ENCODE measurements at regions not wholly inside any gene's neighbourhood (a gene's known extent, or its start where the extent isn't known, plus 50 kb on each side); places are given as distances from the start of the nearest gene placed in this dataset.

DNA sequence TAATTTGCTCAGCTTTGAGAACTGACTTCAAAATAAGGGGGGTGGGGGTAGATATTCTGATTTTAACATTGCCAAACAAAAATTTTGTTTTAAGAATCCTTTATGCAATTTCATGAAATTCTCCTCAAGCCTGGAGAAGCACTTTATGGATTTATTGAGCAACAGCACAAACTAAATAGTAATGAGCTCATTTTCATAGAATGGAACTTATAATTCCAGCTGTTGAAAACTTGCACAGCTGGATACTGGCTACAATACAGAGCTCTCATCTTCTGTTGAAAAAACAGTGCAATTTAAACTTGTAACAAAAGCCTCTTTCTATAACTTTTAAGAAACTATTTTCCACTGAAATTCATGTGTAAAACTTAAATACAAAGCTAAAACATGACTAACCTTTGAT, 137.6 kb upstream of the FN1 start:
- Histone ChIP-seq H3K4me1 (replicated peaks in 1 of 2; ENCODE audit: control insufficient read depth in 2 of 2, insufficient read depth in 2 of 2, low read length in 2 of 2) (peaks cover 0 to 7% of the 10 kb centered on the region in 2 experiments; a peak in 2 of 5 replicates), H4K20me1 (replicated peaks; ENCODE audit: control insufficient read depth, insufficient read depth, low read length) (no peaks in the 10 kb centered on the region), H3K9me1 (ENCODE audit: control insufficient read depth, insufficient read depth, low read length) (no peaks in the 10 kb centered on the region), H3K9ac (ENCODE audit: insufficient read depth in 1 of 2, low read depth in 2 of 2, low read length in 2 of 2) (no peak overlapping the region), H3K27ac (ENCODE audit: extremely low read depth, low read depth, low read length) (no peak overlapping the region), H3K36me3 (ENCODE audit: control insufficient read depth, insufficient read depth, low read length) (no peaks in the 10 kb centered on the region), H3K27me3 (ENCODE audit: control insufficient read depth in 2 of 2, insufficient read depth in 2 of 2, low read length in 2 of 2) (no peaks in the 10 kb centered on the region), H2AFZ (ENCODE audit: low read depth, low read length) (no peak overlapping the region), H3K79me2 (ENCODE audit: control insufficient read depth, insufficient read depth, low read length) (no peaks in the 10 kb centered on the region), H3K4me2 (ENCODE audit: insufficient read depth, low read length) (no peak overlapping the region), H3K9me3 (replicated peaks; ENCODE audit: control insufficient read depth, insufficient read depth, low read depth, low read length) (no peaks in the 10 kb centered on the region), H3K4me3 (no peak overlapping the region)
- FAIRE-seq, result no peak
- CTCF ChIA-PET (ENCODE audit: low intra/inter-chr PET ratio), result no interaction called here
- POLR2A ChIA-PET, result interaction anchor here (0.8 kb wide), 1 partner anchor 296 kb away, joined by 3 read pairs; no protein-coding TSS in a partner anchor
- no peak for ATAC-seq
- no peak for DNase-seq (ENCODE audit: extremely low read depth in 1 of 4, low spot score in 3 of 4)
- no TSS peak for BruUV-seq (replicated peaks)
- in situ Hi-C loops (cut with MboI), result no loop called here
- intact Hi-C loops (cut with micrococcal nuclease), result no loop called here
- TF ChIP-seq, protein P1, sequence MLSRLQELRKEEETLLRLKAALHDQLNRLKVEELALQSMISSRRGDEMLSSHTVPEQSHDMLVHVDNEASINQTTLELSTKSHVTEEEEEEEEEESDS (CRISPR knock-in tag; IDR thresholded peaks at IDR 0.05), result no peak
- no peak for TF ChIP-seq EWSR1 (IDR thresholded peaks at IDR 0.05; ENCODE audit: borderline replicate concordance, low read depth, partially characterized antibody)
- TF ChIP-seq NCOA2 (IDR thresholded peaks at IDR 0.05; ENCODE audit: partially characterized antibody in 2 of 2), result no peak
- no peak for TF ChIP-seq ZNF707 (CRISPR knock-in tag; conservative IDR thresholded peaks at IDR 0.05)
- TF ChIP-seq SMARCB1 (IDR thresholded peaks at IDR 0.05; ENCODE audit: insufficient read length, low read depth), result no peak
- TF ChIP-seq, protein P2, sequence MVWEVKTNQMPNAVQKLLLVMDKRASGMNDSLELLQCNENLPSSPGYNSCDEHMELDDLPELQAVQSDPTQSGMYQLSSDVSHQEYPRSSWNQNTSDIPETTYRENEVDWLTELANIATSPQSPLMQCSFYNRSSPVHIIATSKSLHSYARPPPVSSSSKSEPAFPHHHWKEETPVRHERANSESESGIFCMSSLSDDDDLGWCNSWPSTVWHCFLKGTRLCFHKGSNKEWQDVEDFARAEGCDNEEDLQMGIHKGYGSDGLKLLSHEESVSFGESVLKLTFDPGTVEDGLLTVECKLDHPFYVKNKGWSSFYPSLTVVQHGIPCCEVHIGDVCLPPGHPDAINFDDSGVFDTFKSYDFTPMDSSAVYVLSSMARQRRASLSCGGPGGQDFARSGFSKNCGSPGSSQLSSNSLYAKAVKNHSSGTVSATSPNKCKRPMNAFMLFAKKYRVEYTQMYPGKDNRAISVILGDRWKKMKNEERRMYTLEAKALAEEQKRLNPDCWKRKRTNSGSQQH (CRISPR knock-in tag; IDR thresholded peaks at IDR 0.05), result no peak
- TF ChIP-seq PURB (CRISPR knock-in tag; IDR thresholded peaks at IDR 0.05; ENCODE audit: low read depth), result no peak
- no peak for TF ChIP-seq ZSCAN29 (IDR thresholded peaks at IDR 0.05)
- TF ChIP-seq NONO (IDR thresholded peaks at IDR 0.05; ENCODE audit: low read depth in 2 of 2, low read length in 1 of 2), result no peak
- no peak for TF ChIP-seq STAT6 (CRISPR knock-in tag; IDR thresholded peaks at IDR 0.05)
- TF ChIP-seq THRB (CRISPR knock-in tag; conservative IDR thresholded peaks at IDR 0.05), result no peak
- no peak for TF ChIP-seq ZC3H4 (CRISPR knock-in tag; IDR thresholded peaks at IDR 0.05; ENCODE audit: borderline replicate concordance)
- TF ChIP-seq RFX7 (CRISPR knock-in tag; IDR thresholded peaks at IDR 0.05), result no peak
- no peak for TF ChIP-seq ASH1L (IDR thresholded peaks at IDR 0.05; ENCODE audit: borderline replicate concordance, low read depth, partially characterized antibody)
